ENCODE measurements at regions not wholly inside any gene's neighbourhood (a gene's known extent, or its start where the extent isn't known, plus 50 kb on each side); places are given as distances from the start of the nearest gene placed in this dataset.

- no peak overlapping the region for H3K4me3 ChIP-seq
- WGBS, 2 donors = 84 to 96% methylated on average over 5 of the region's 5 CpGs
- no peak overlapping the region for H3K27ac ChIP-seq
- no peaks in the 10 kb centered on the region for H3K36me3 ChIP-seq
- no peak for DNase-seq
- H3K4me1 ChIP-seq = no peaks in the 10 kb centered on the region
- TF ChIP-seq POLR2A (IDR thresholded peaks at IDR 0.05) (no peak), CTCF (IDR thresholded peaks at IDR 0.05) (no peak)
- H3K9me3 ChIP-seq = no peaks in the 10 kb centered on the region
- intact Hi-C loops (cut with DNase I) = no loop called here
- no peaks in the 10 kb centered on the region for H3K27me3 ChIP-seq
These were observed 386.4 kb upstream of the CYRIA start for GRCh38 chr2:17052001-17052400.

GRCh38 chr2:17051538-17051937 is 385.9 kb upstream of the CYRIA start:
- no peak for DNase-seq
- Histone ChIP-seq H3K9me3 (no peaks in the 10 kb centered on the region), H3K36me3 (no peaks in the 10 kb centered on the region), H3K4me3 (no peak overlapping the region), H3K27me3 (no peaks in the 10 kb centered on the region), H3K4me1 (no peaks in the 10 kb centered on the region), H3K27ac (no peak overlapping the region)
- TF ChIP-seq CTCF (IDR thresholded peaks at IDR 0.05) (no peak), POLR2A (IDR thresholded peaks at IDR 0.05) (no peak)
- intact Hi-C loops (cut with DNase I) = no loop called here

GRCh38 chr2:17043173-17043572 is 377.5 kb upstream of the CYRIA start:
- no peaks in the 10 kb centered on the region for H3K36me3 ChIP-seq
- H3K4me1 ChIP-seq = no peaks in the 10 kb centered on the region
- intact Hi-C loops (cut with DNase I) = no loop called here
- H3K27me3 ChIP-seq = no peaks in the 10 kb centered on the region
- H3K27ac ChIP-seq = no peak overlapping the region
- no peak overlapping the region for H3K4me3 ChIP-seq
- no peak for DNase-seq
- TF ChIP-seq POLR2A (IDR thresholded peaks at IDR 0.05) (no peak), CTCF (IDR thresholded peaks at IDR 0.05) (no peak)
- 52 to 72% methylated on average over 1 of the region's 1 CpG for WGBS, 2 donors
- H3K9me3 ChIP-seq = no peaks in the 10 kb centered on the region

GRCh38 chr2:17036361-17036760 is 370.7 kb upstream of the CYRIA start:
- no peak for DNase-seq
- Histone ChIP-seq H3K4me3 (no peak overlapping the region), H3K27ac (no peak overlapping the region), H3K9me3 (no peaks in the 10 kb centered on the region), H3K36me3 (no peaks in the 10 kb centered on the region), H3K4me1 (no peaks in the 10 kb centered on the region), H3K27me3 (no peaks in the 10 kb centered on the region)
- no peak for TF ChIP-seq CTCF (IDR thresholded peaks at IDR 0.05)
- TF ChIP-seq POLR2A (IDR thresholded peaks at IDR 0.05) = no peak
- WGBS, 2 donors = 44 to 59% methylated on average over 5 of the region's 5 CpGs
- intact Hi-C loops (cut with DNase I) = no loop called here

GRCh38 chr2:17035010-17035409 is 369.4 kb upstream of the CYRIA start:
- WGBS, 2 donors = 69 to 71% methylated on average over 1 of the region's 1 CpG

More at GRCh38 chr2:17035010-17035409, 369.4 kb upstream of the CYRIA start:
- no peaks in the 10 kb centered on the region for H3K36me3 ChIP-seq
- no peak overlapping the region for H3K4me3 ChIP-seq
- no peak for DNase-seq
- intact Hi-C loops (cut with DNase I) = no loop called here
- no peaks in the 10 kb centered on the region for H3K27me3 ChIP-seq
- no peak for TF ChIP-seq CTCF (IDR thresholded peaks at IDR 0.05)
- TF ChIP-seq POLR2A (IDR thresholded peaks at IDR 0.05) = no peak
- H3K9me3 ChIP-seq = no peaks in the 10 kb centered on the region
- H3K4me1 ChIP-seq = no peaks in the 10 kb centered on the region
- no peak overlapping the region for H3K27ac ChIP-seq

All from esophagus squamous epithelium (tissue), 5 donors.